Psoas muscle (tissue), 7 donors: ENCODE measurements at regions not wholly inside any gene's neighbourhood (a gene's known extent, or its start where the extent isn't known, plus 50 kb on each side); places are given as distances from the start of the nearest gene placed in this dataset.

Source experiments
- ATAC-seq, 4 donors: fragments of 200-7000 bp; cut with Tn5 transposase; one replicate each; pipeline ENCODE4 v1.9.1; 2020; ENCODE audit warnings: moderate library complexity in 3 of 4, mild to moderate bottlenecking in 2 of 4
- DNase-seq, 2 donors: peaks; one replicate each; pipeline ENCODE4 v3.0.0-alpha.2; 2020
- H3K27ac ChIP-seq: fragments of 200-600 bp; one replicate; pipeline ENCODE4 v1.8.0; 2022
- H3K27me3 ChIP-seq, 3 donors: fragments of 200-600 bp in 1 of 3; one replicate each; pipeline versions ENCODE4 v1.6.1 to v1.8.0; 2013 to 2022; ENCODE audit warnings: low read length in 2 of 3, mild to moderate bottlenecking in 2 of 3, moderate library complexity in 1 of 3; ENCODE audit not compliant: insufficient read depth in 3 of 3
- H3K36me3 ChIP-seq, 2 donors: fragments of 200-600 bp in 1 of 2; one replicate each; pipeline versions ENCODE4 v1.6.1 to v1.8.0; 2013 to 2022; ENCODE audit warnings: low read depth in 1 of 2, mild to moderate bottlenecking in 1 of 2, moderate library complexity in 1 of 2; ENCODE audit not compliant: insufficient read depth in 1 of 2
- H3K4me1 ChIP-seq: fragments of 200-600 bp; one replicate; pipeline ENCODE4 v1.8.0; 2022
- H3K4me3 ChIP-seq: fragments of 200-600 bp; one replicate; pipeline ENCODE4 v1.8.0; 2022; ENCODE audit warnings: mild to moderate bottlenecking
- H3K9me3 ChIP-seq: fragments of 200-600 bp; one replicate; pipeline ENCODE4 v1.8.0; 2022
- WGBS, 3 donors: extraction: QIAGEN DNeasy Blood & Tissue Kit; methylation state at CpG; one replicate each; pipeline versions ENCODE4 v1.1.6 to v1.1.7; 2013; 5-methylcytosine and 5-hydroxymethylcytosine counted together
- intact Hi-C, 2 donors: fragments of 100-400 bp; cut with DNase I; formaldehyde crosslinking; loops; one replicate each; pipeline versions ENCODE4 v1.11.0 to v1.14.2; 2022
- TF ChIP-seq, protein P1 (sequence below): fragments of 200-600 bp; IDR thresholded peaks from one replicate; pipeline ENCODE4 v1.8.0; 2022; ENCODE audit warnings: antibody characterized with exemption
- donor health status: healthy with polysubstance abuse.
- donor health status: DM: no; HTN: no; CAD: no; lungs with moderate emphysema.
- donor health status: Bipolar disorder and iron deficiency.
- donor health status: healthy.
- donor health status: DM: yes; HTN: yes; CAD: no.
- donor health status: DM: no; HTN: no; CAD: no.
- donor health status: DM: yes; HTN: yes; CAD: no.

DNA sequence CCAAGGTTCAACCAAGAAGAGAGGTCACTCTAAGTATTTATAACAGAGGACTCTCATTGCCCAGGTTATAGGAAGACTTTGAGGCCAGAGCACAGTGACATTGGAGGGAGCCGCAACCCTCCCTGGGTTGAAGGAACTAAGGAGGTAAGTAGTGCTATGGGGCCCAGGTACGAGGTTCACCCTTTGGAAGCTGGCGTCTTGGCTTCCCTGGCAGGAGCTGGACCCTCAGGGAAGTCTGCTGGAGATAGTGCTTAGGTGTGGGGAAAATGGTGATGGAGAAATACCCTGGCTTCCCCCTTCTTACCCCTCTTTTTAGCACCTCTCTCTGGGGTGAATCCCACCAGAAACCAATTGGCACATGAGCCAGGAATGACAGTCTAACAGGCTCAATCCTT, 317.9 kb upstream of the ZNF32 start:
- intact Hi-C loops, result no loop called here
- Histone ChIP-seq H3K4me1 (peaks cover 9% of the 10 kb centered on the region), H3K27me3 (no peaks in the 10 kb centered on the region), H3K4me3 (no peak overlapping the region), H3K27ac (no peak overlapping the region), H3K36me3 (no peaks in the 10 kb centered on the region), H3K9me3 (no peaks in the 10 kb centered on the region)
- no peak for ATAC-seq
- DNase-seq, result no peak
- TF ChIP-seq, protein P1, sequence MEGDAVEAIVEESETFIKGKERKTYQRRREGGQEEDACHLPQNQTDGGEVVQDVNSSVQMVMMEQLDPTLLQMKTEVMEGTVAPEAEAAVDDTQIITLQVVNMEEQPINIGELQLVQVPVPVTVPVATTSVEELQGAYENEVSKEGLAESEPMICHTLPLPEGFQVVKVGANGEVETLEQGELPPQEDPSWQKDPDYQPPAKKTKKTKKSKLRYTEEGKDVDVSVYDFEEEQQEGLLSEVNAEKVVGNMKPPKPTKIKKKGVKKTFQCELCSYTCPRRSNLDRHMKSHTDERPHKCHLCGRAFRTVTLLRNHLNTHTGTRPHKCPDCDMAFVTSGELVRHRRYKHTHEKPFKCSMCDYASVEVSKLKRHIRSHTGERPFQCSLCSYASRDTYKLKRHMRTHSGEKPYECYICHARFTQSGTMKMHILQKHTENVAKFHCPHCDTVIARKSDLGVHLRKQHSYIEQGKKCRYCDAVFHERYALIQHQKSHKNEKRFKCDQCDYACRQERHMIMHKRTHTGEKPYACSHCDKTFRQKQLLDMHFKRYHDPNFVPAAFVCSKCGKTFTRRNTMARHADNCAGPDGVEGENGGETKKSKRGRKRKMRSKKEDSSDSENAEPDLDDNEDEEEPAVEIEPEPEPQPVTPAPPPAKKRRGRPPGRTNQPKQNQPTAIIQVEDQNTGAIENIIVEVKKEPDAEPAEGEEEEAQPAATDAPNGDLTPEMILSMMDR, result no peak
- 96 to 97% (median 97%) methylated on average over 3 of the region's 3 CpGs for WGBS, 3 donors

GRCh38 chr10:43965918-43966570, 317.4 kb upstream of the ZNF32 start:
- H3K4me3 ChIP-seq, result no peak overlapping the region
- H3K4me1 ChIP-seq, result peaks cover 9% of the 10 kb centered on the region
- WGBS, 3 donors, result 87 to 92% (median 87%) methylated on average over 7 of the region's 7 CpGs
- H3K27ac ChIP-seq, result no peak overlapping the region
- TF ChIP-seq, protein P1, result no peak
- no peaks in the 10 kb centered on the region for H3K27me3 ChIP-seq
- DNase-seq (no peak), ATAC-seq (no peak)
- intact Hi-C loops, result no loop called here
- H3K9me3 ChIP-seq, result no peaks in the 10 kb centered on the region
- no peaks in the 10 kb centered on the region for H3K36me3 ChIP-seq

- ATAC-seq (no peak), DNase-seq (no peak)
- no peaks in the 10 kb centered on the region for H3K27me3 ChIP-seq
- intact Hi-C loops, result no loop called here
- no peaks in the 10 kb centered on the region for H3K36me3 ChIP-seq
- no peaks in the 10 kb centered on the region for H3K9me3 ChIP-seq
- TF ChIP-seq, protein P1, result no peak
- 43 to 47% (median 47%) methylated on average over 14 of the region's 14 CpGs for WGBS, 3 donors
- no peak overlapping the region for H3K4me3 ChIP-seq
- peak overlapping the region; percentile 46 for H3K27ac ChIP-seq
- peaks cover 9% of the 10 kb centered on the region for H3K4me1 ChIP-seq
Measured at GRCh38 chr10:43965033-43965917, 316.6 kb upstream of the ZNF32 start.

- peaks cover 9% of the 10 kb centered on the region for H3K4me1 ChIP-seq
- H3K36me3 ChIP-seq, result no peaks in the 10 kb centered on the region
- H3K27ac ChIP-seq, result peak overlapping the region; percentile 46
- no peaks in the 10 kb centered on the region for H3K27me3 ChIP-seq
- intact Hi-C loops, result no loop called here
- H3K4me3 ChIP-seq, result no peak overlapping the region
- TF ChIP-seq, protein P1, result no peak
- ATAC-seq (no peak), DNase-seq (no peak)
- WGBS, 3 donors, result 80 to 81% (median 81%) methylated on average over 5 of the region's 5 CpGs
- H3K9me3 ChIP-seq, result no peaks in the 10 kb centered on the region
Measured at GRCh38 chr10:43964486-43964885, 315.8 kb upstream of the ZNF32 start.
